NT2/D1 (cell line): ENCODE measurements at regions not wholly inside any gene's neighbourhood (a gene's known extent, or its start where the extent isn't known, plus 50 kb on each side); places are given as distances from the start of the nearest gene placed in this dataset.

Source experiments
- DNase-seq: peaks from one replicate; pipeline ENCODE4 v3.0.0-alpha.2; 2011; ENCODE audit warnings: low read depth, low spot score
- H3K27me3 ChIP-seq: 2 replicates; pipeline ENCODE4 v1.6.0; 2011; ENCODE audit warnings: mild to moderate bottlenecking; ENCODE audit not compliant: insufficient read length, insufficient read depth
- H3K36me3 ChIP-seq: 2 replicates; pipeline ENCODE4 v1.6.1; 2011; ENCODE audit warnings: mild to moderate bottlenecking, low read length, mixed read lengths; ENCODE audit not compliant: insufficient read depth, insufficient read length
- H3K4me1 ChIP-seq: 2 replicates; pipeline ENCODE4 v1.5.1; 2011; ENCODE audit not compliant: insufficient read depth, insufficient read length
- H3K4me3 ChIP-seq: 2 replicates; pipeline ENCODE4 v1.5.1; 2011; ENCODE audit warnings: low read depth; ENCODE audit not compliant: insufficient read length
- H3K9ac ChIP-seq: 2 replicates; pipeline ENCODE4 v1.6.0; 2011; ENCODE audit warnings: low read depth; ENCODE audit not compliant: insufficient read length
- H3K9me3 ChIP-seq: 2 replicates; pipeline ENCODE4 v1.5.1; 2011; ENCODE audit warnings: mild to moderate bottlenecking, low read length; ENCODE audit not compliant: insufficient read depth
- SUZ12 ChIP-seq: IDR thresholded peaks from 2 replicates; pipeline ENCODE4 v1.6.1; 2011; ENCODE audit not compliant: insufficient read length, insufficient read depth; ENCODE audit errors: extremely low read depth
- YY1 ChIP-seq: IDR thresholded peaks from 2 replicates; pipeline ENCODE4 v1.6.1; 2011; ENCODE audit not compliant: insufficient read length, insufficient read depth
- ZNF274 ChIP-seq: IDR thresholded peaks from 2 replicates; pipeline ENCODE4 v1.6.1; 2011; ENCODE audit warnings: mild to moderate bottlenecking, low read depth, low read length

DNA sequence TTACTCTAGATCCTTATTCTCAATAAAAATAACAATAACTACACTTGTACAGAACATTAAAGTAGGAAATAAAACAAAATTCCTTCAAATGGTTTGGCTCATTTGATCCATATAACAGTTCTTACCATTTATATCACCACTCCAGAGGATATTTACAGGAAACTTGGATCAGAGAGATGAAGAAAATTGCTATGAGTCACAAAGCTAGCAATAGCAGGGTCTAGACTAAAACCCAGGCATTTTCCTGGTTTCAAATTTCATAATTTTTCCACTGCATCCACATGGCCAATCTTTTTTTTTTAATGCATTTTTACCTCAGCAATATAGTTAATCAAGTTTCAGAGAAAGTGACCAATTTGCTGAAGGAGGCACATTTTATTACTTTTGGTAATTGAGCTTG is 299.2 kb downstream of the ELAVL2 start:
- H3K4me3 ChIP-seq, result no peak overlapping the region
- H3K27me3 ChIP-seq, result no peaks in the 10 kb centered on the region
- no peak overlapping the region for H3K9ac ChIP-seq
- DNase-seq, result no peak
- H3K4me1 ChIP-seq, result no peaks in the 10 kb centered on the region
- TF ChIP-seq YY1, result no peak
- no peak for TF ChIP-seq SUZ12
- TF ChIP-seq ZNF274, result no peak
- no peaks in the 10 kb centered on the region for H3K36me3 ChIP-seq
- no peaks in the 10 kb centered on the region for H3K9me3 ChIP-seq

DNA sequence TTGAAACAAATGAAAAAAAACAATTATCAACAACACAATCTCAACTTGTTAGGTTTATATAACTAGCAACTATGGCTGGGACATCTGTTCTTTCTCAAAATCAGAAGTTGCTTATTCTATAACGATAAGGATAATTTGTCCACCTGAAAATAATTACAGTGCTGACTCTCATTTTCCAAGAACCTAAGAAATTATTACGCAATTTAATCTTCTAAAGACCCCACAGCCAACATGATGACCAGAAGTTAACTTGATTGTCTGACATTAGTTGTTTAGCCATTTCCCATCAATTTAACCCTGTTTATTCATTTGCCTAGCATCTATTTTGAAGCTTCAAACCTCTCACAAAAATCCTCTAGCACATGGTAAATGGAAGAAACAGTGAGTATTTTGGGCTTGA is 293.8 kb downstream of the ELAVL2 start:
- H3K9ac ChIP-seq, result no peak overlapping the region
- no peaks in the 10 kb centered on the region for H3K36me3 ChIP-seq
- H3K4me3 ChIP-seq, result no peak overlapping the region
- DNase-seq, result no peak
- H3K9me3 ChIP-seq, result no peaks in the 10 kb centered on the region
- peaks cover 12% of the 10 kb centered on the region for H3K27me3 ChIP-seq
- no peaks in the 10 kb centered on the region for H3K4me1 ChIP-seq
- TF ChIP-seq SUZ12 (no peak), YY1 (no peak), ZNF274 (no peak)

- DNase-seq, result no peak
- Histone ChIP-seq H3K4me3 (peak overlapping the region; percentile 46), H3K36me3 (no peaks in the 10 kb centered on the region), H3K9ac (no peak overlapping the region), H3K27me3 (peaks cover 30% of the 10 kb centered on the region), H3K4me1 (no peaks in the 10 kb centered on the region), H3K9me3 (no peaks in the 10 kb centered on the region)
- TF ChIP-seq YY1, result no peak
- TF ChIP-seq SUZ12, result no peak
- TF ChIP-seq ZNF274, result no peak
Measured at GRCh38 chr9:23537192-23538066, 288.6 kb downstream of the ELAVL2 start.

DNA sequence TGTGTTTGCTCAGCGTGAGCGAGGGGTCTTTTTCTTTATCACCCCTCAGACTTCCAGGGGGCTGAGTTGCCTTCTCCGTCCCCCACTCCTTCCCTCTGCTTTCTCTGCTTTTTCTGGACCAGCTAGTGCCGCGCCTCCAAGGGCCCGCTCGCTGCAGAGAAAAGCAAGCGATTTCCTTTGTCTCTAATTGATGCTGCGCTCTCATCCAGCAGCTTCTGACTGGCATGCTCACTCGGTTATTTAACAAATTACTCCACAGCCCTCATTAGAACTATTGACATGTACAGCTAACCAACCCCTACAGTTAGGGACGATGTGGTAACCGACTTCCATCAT is 288.0 kb downstream of the ELAVL2 start:
- TF ChIP-seq SUZ12 (no peak), YY1 (no peak), ZNF274 (no peak)
- Histone ChIP-seq H3K27me3 (peaks cover 30% of the 10 kb centered on the region), H3K9me3 (no peaks in the 10 kb centered on the region), H3K36me3 (no peaks in the 10 kb centered on the region), H3K4me1 (no peaks in the 10 kb centered on the region), H3K9ac (no peak overlapping the region), H3K4me3 (peak overlapping the region; percentile 46)
- DNase-seq, result no peak

GRCh38 chr9:23538461-23539003 is 287.5 kb downstream of the ELAVL2 start:
- Histone ChIP-seq H3K36me3 (no peaks in the 10 kb centered on the region), H3K9me3 (no peaks in the 10 kb centered on the region), H3K4me1 (no peaks in the 10 kb centered on the region), H3K4me3 (no peak overlapping the region), H3K9ac (no peak overlapping the region), H3K27me3 (peaks cover 30% of the 10 kb centered on the region)
- DNase-seq, result no peak
- TF ChIP-seq ZNF274, result no peak
- TF ChIP-seq YY1, result no peak
- TF ChIP-seq SUZ12, result no peak

GRCh38 chr9:23539311-23539710 is 286.7 kb downstream of the ELAVL2 start:
- Histone ChIP-seq H3K9ac (no peak overlapping the region), H3K36me3 (no peaks in the 10 kb centered on the region), H3K4me1 (no peaks in the 10 kb centered on the region), H3K4me3 (no peak overlapping the region), H3K9me3 (no peaks in the 10 kb centered on the region), H3K27me3 (peaks cover 30% of the 10 kb centered on the region)
- TF ChIP-seq SUZ12 (no peak), ZNF274 (no peak), YY1 (no peak)
- no peak for DNase-seq

DNA sequence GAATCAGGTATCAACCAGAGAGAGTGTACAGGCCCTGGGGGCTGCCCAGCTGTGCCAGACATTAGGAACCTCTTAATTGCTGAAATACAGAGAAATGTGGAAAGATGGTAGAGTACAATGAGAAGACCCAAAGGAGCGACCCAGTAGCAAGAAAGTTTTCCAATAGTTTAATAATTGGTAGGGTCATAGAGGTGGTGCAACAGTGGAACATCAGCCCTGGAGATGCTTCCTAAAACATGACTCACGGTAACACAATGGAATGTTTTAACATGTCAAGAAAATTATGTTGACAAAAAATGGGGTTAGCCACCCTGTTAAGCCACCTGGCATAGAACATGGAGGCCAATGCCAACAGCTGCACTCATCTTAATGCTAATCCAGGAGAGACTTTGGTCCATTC is 284.1 kb downstream of the ELAVL2 start:
- Histone ChIP-seq H3K9ac (no peak overlapping the region), H3K27me3 (peaks cover 21% of the 10 kb centered on the region), H3K4me1 (no peaks in the 10 kb centered on the region), H3K36me3 (no peaks in the 10 kb centered on the region), H3K9me3 (no peaks in the 10 kb centered on the region), H3K4me3 (no peak overlapping the region)
- TF ChIP-seq YY1 (no peak), SUZ12 (no peak), ZNF274 (no peak)
- no peak for DNase-seq
